Chondrocyte (in vitro differentiated cells): ENCODE measurements at regions not wholly inside any gene's neighbourhood (a gene's known extent, or its start where the extent isn't known, plus 50 kb on each side); places are given as distances from the start of the nearest gene placed in this dataset.

Experiments used
- DNase-seq: peaks from one replicate; pipeline ENCODE4 v3.0.0; 2021; ENCODE audit warnings: mixed read lengths, low spot score
- H3K27ac Mint-ChIP-seq: one replicate; pipeline ENCODE4 v1.8.0; 2021; ENCODE audit warnings: mild to moderate bottlenecking, moderate library complexity, mixed read lengths; ENCODE audit not compliant: unreplicated experiment
- H3K27me3 Mint-ChIP-seq: 2 replicates; pipeline ENCODE4 v1.8.0; 2021; ENCODE audit warnings: low read depth, mixed read lengths
- H3K36me3 Mint-ChIP-seq: 2 replicates; pipeline ENCODE4 v1.8.0; 2021; ENCODE audit warnings: low read depth, mixed read lengths
- H3K4me1 Mint-ChIP-seq: 2 replicates; pipeline ENCODE4 v1.8.0; 2021; ENCODE audit warnings: low read depth, mild to moderate bottlenecking, mixed read lengths
- H3K4me3 Mint-ChIP-seq: one replicate; pipeline ENCODE4 v1.8.0; 2021; ENCODE audit warnings: mild to moderate bottlenecking, moderate library complexity, mixed read lengths; ENCODE audit not compliant: unreplicated experiment
- H3K9me3 Mint-ChIP-seq: 2 replicates; pipeline ENCODE4 v1.8.0; 2021; ENCODE audit warnings: low read depth, mixed read lengths
- TF ChIP-seq, protein P1 (sequence below): fragments of 200-600 bp; sonication (generic); IDR thresholded peaks from 2 replicates; pipeline ENCODE4 v1.5.0; 2021; ENCODE audit warnings: antibody characterized with exemption, mild to moderate bottlenecking, moderate library complexity

GRCh38 chr7:47633134-47633533 lies 51.2 kb upstream of the TNS3 start:
- Mint-ChIP-seq H3K4me3 (no peak overlapping the region), H3K27me3 (no peaks in the 10 kb centered on the region), H3K27ac (no peak overlapping the region), H3K9me3 (no peaks in the 10 kb centered on the region), H3K36me3 (no peaks in the 10 kb centered on the region), H3K4me1 (peaks cover 44% of the 10 kb centered on the region)
- TF ChIP-seq, protein P1, sequence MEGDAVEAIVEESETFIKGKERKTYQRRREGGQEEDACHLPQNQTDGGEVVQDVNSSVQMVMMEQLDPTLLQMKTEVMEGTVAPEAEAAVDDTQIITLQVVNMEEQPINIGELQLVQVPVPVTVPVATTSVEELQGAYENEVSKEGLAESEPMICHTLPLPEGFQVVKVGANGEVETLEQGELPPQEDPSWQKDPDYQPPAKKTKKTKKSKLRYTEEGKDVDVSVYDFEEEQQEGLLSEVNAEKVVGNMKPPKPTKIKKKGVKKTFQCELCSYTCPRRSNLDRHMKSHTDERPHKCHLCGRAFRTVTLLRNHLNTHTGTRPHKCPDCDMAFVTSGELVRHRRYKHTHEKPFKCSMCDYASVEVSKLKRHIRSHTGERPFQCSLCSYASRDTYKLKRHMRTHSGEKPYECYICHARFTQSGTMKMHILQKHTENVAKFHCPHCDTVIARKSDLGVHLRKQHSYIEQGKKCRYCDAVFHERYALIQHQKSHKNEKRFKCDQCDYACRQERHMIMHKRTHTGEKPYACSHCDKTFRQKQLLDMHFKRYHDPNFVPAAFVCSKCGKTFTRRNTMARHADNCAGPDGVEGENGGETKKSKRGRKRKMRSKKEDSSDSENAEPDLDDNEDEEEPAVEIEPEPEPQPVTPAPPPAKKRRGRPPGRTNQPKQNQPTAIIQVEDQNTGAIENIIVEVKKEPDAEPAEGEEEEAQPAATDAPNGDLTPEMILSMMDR = no peak
- DNase-seq = no peak
